ENCODE measurements at regions not wholly inside any gene's neighbourhood (a gene's known extent, or its start where the extent isn't known, plus 50 kb on each side); places are given as distances from the start of the nearest gene placed in this dataset.
"Not testable (repeated sequence)": the region's sequence is repeated elsewhere in the genome, so short reads cannot be mapped to it uniquely, and the experiment has no call there.

- DNase-seq, result no peak
- ChIA-PET CTCF (no interaction called here), POLR2A (no interaction called here)
- Histone ChIP-seq H3K27ac (ENCODE audit: low read depth, low read length) (no peak overlapping the region), H3K4me1 (ENCODE audit: insufficient read depth, low read length) (no peaks in the 10 kb centered on the region), H3K27me3 (ENCODE audit: insufficient read depth, low read length, poor library complexity, severe bottlenecking) (no peaks in the 10 kb centered on the region), H3K36me3 (ENCODE audit: insufficient read depth, low read length) (no peaks in the 10 kb centered on the region), H3K9me3 (ENCODE audit: low read length) (no peaks in the 10 kb centered on the region), H3K4me3 (ENCODE audit: low read length) (no peak overlapping the region)
- H3K36me3 Mint-ChIP-seq, result no peaks in the 10 kb centered on the region
- no peak overlapping the region for H3K4me3 Mint-ChIP-seq
- H3K4me1 Mint-ChIP-seq, result peaks cover 0 to 9% (median 2%) of the 10 kb centered on the region in 3 donors
- no peaks in the 10 kb centered on the region for H3K9me3 Mint-ChIP-seq
- H3K27me3 Mint-ChIP-seq, result peaks cover 9 to 33% of the 10 kb centered on the region in 2 donors
- no peak overlapping the region for H3K27ac Mint-ChIP-seq
Observed at GRCh38 chr20:48364688-48365421, 462.9 kb downstream of the PREX1 start.

GRCh38 chr20:48364055-48364454 lies 463.7 kb downstream of the PREX1 start:
- Histone ChIP-seq H3K4me3 (ENCODE audit: low read length) (no peak overlapping the region), H3K4me1 (ENCODE audit: insufficient read depth, low read length) (no peaks in the 10 kb centered on the region), H3K9me3 (ENCODE audit: low read length) (no peaks in the 10 kb centered on the region), H3K27ac (ENCODE audit: low read depth, low read length) (no peak overlapping the region), H3K36me3 (ENCODE audit: insufficient read depth, low read length) (no peaks in the 10 kb centered on the region), H3K27me3 (ENCODE audit: insufficient read depth, low read length, poor library complexity, severe bottlenecking) (no peaks in the 10 kb centered on the region)
- no peak overlapping the region for H3K4me3 Mint-ChIP-seq
- H3K27me3 Mint-ChIP-seq, result peaks cover 9 to 34% of the 10 kb centered on the region in 2 donors
- no peak for DNase-seq
- H3K4me1 Mint-ChIP-seq, result peaks cover 0 to 9% (median 2%) of the 10 kb centered on the region in 3 donors
- no peaks in the 10 kb centered on the region for H3K9me3 Mint-ChIP-seq
- no peaks in the 10 kb centered on the region for H3K36me3 Mint-ChIP-seq
- POLR2A ChIA-PET, result no interaction called here
- no peak overlapping the region for H3K27ac Mint-ChIP-seq
- CTCF ChIA-PET, result no interaction called here

GRCh38 chr20:48360342-48360975 lies 467.3 kb downstream of the PREX1 start:
- no peak overlapping the region for H3K27ac Mint-ChIP-seq
- Histone ChIP-seq H3K27me3 (ENCODE audit: insufficient read depth, low read length, poor library complexity, severe bottlenecking) (no peaks in the 10 kb centered on the region), H3K4me3 (ENCODE audit: low read length) (no peak overlapping the region), H3K36me3 (ENCODE audit: insufficient read depth, low read length) (no peaks in the 10 kb centered on the region), H3K9me3 (ENCODE audit: low read length) (no peaks in the 10 kb centered on the region), H3K4me1 (ENCODE audit: insufficient read depth, low read length) (no peaks in the 10 kb centered on the region), H3K27ac (ENCODE audit: low read depth, low read length) (no peak overlapping the region)
- peaks cover 7 to 41% of the 10 kb centered on the region in 2 donors for H3K27me3 Mint-ChIP-seq
- H3K36me3 Mint-ChIP-seq, result no peaks in the 10 kb centered on the region
- ChIA-PET CTCF (no interaction called here), POLR2A (no interaction called here)
- H3K4me3 Mint-ChIP-seq, result no peak overlapping the region
- H3K9me3 Mint-ChIP-seq, result no peaks in the 10 kb centered on the region
- H3K4me1 Mint-ChIP-seq, result no peaks in the 10 kb centered on the region
- DNase-seq, result no peak

DNA sequence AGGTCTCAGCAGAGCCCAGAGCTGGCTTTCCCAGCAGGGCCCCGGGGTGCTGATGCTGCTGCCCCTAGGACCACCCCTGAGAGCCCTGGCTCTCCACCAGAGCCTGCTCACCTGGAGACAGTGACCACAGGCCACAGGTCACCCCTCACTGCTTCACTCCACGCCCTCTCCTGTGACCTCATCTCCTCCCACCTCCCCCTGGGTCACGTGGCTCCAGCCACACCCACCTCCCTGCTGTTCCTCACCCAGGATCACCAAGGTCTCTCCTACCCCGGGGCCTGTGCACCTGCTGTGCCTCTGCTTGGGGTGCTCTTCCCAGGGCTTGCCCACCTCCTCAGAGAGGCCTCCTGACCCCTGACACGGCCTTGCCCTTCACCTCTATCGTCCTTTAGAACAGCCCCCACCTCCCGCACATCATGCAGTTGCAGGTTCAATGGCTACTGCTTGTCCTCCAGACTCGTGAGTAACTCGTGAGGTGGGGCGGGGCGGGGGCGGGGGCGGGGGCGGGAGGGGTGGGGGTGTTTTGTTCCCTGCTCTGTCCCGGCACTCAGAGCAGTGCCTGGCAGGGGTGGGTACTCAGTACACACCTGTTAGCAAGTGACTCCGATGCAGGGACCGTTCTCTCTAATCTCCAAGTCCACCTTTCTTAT lies 468.0 kb downstream of the PREX1 start:
- Mint-ChIP-seq H3K9me3 (no peaks in the 10 kb centered on the region), H3K27ac (no peak overlapping the region), H3K4me1 (no peaks in the 10 kb centered on the region), H3K36me3 (no peaks in the 10 kb centered on the region), H3K27me3 (peaks cover 5 to 37% of the 10 kb centered on the region in 2 donors), H3K4me3 (no peak overlapping the region)
- Histone ChIP-seq H3K27me3 (ENCODE audit: insufficient read depth, low read length, poor library complexity, severe bottlenecking) (no peaks in the 10 kb centered on the region), H3K36me3 (ENCODE audit: insufficient read depth, low read length) (no peaks in the 10 kb centered on the region), H3K27ac (ENCODE audit: low read depth, low read length) (no peak overlapping the region), H3K9me3 (ENCODE audit: low read length) (no peaks in the 10 kb centered on the region), H3K4me3 (ENCODE audit: low read length) (no peak overlapping the region), H3K4me1 (ENCODE audit: insufficient read depth, low read length) (no peaks in the 10 kb centered on the region)
- CTCF ChIA-PET, result no interaction called here
- POLR2A ChIA-PET, result no interaction called here
- no peak for DNase-seq

DNA sequence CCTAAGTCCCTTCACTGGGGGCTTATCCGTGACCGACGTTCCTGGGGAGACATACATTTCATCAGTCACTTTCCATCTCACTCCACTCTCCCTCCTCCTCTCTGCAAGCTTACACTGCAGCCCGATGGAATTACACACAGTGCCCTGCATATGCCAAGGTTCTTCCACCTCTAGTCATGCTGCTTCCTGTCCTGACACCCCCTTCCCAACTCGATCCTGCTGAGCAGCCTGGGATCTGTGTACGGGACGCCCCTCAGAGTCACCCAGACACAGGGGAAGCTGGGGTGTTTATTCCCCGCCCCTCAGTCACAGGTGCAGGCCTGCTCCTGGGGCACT lies 468.8 kb downstream of the PREX1 start:
- H3K4me1 Mint-ChIP-seq; H3K27ac ChIP-seq (ENCODE audit: low read depth, low read length): not testable (repeated sequence)

DNA sequence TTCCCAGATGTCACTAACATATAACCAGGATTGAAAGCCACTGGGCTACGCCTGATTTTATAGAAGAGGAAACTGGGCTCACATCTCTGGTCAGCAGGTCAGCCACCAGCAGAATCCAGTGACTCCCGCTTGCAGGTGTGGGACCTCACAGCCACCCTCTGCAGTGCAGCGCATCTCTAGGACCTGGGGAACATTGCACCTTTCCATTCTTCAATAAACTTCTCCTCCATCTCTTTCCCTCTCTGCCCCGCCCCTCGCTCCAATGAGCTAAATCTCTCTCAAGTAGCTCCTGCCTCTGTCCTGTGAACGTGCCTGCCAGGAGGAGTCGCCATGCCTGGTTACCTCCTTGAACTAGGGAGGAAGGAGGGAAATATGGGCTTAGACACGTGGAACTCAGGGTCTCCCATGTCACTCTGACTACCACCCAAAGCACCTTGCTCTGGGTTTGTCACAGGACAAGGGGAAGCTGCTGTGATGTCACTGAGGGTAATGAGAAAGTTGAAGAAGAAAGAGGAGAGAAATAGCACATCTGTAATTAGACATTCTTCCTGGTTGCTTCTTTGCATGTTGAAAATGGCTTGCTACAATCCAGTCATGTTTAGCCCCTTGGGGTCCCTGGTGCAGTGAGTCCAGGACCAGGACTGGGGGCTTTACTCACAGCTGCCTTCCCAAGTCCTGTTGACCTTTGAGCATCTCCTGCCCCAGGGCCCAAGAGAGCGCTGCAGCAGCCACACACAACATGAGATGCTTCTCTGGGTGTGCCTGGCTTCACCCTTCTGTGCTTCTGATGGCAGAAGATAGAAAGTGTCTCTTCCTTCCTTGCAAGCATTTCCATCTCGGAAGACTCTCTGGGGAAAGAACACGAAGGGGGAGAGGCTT lies 469.4 kb downstream of the PREX1 start:
- no peak for DNase-seq
- Histone ChIP-seq H3K4me1 (ENCODE audit: insufficient read depth, low read length) (no peaks in the 10 kb centered on the region), H3K9me3 (ENCODE audit: low read length) (no peaks in the 10 kb centered on the region), H3K27ac (ENCODE audit: low read depth, low read length) (no peak overlapping the region), H3K4me3 (ENCODE audit: low read length) (no peak overlapping the region), H3K27me3 (ENCODE audit: insufficient read depth, low read length, poor library complexity, severe bottlenecking) (no peaks in the 10 kb centered on the region), H3K36me3 (ENCODE audit: insufficient read depth, low read length) (no peaks in the 10 kb centered on the region)
- Mint-ChIP-seq H3K27me3 (peaks cover 8 to 26% of the 10 kb centered on the region in 2 donors), H3K36me3 (no peaks in the 10 kb centered on the region), H3K27ac (peak overlapping the region in 1 of 8 donors; percentile 47), H3K4me3 (no peak overlapping the region), H3K4me1 (no peaks in the 10 kb centered on the region), H3K9me3 (peaks cover 0 to 5% (median 3%) of the 10 kb centered on the region in 5 donors)
- ChIA-PET POLR2A (no interaction called here), CTCF (no interaction called here)

More for the DNA sequence above, 468.8 kb downstream of the PREX1 start:
- H3K4me3 Mint-ChIP-seq; CTCF ChIA-PET; DNase-seq; H3K36me3 Mint-ChIP-seq; H3K27me3 ChIP-seq (ENCODE audit: insufficient read depth, low read length, poor library complexity, severe bottlenecking); H3K9me3 Mint-ChIP-seq; H3K4me1 ChIP-seq (ENCODE audit: insufficient read depth, low read length); POLR2A ChIA-PET; H3K36me3 ChIP-seq (ENCODE audit: insufficient read depth, low read length); H3K9me3 ChIP-seq (ENCODE audit: low read length); H3K4me3 ChIP-seq (ENCODE audit: low read length): not testable (repeated sequence)
- H3K27ac Mint-ChIP-seq, result peak overlapping the region in 1 of 8 donors; percentile 47
- H3K27me3 Mint-ChIP-seq, result peaks cover 5 to 29% of the 10 kb centered on the region in 2 donors

- no peaks in the 10 kb centered on the region for H3K4me1 ChIP-seq (ENCODE audit: insufficient read depth, low read length)
- H3K9me3 ChIP-seq (ENCODE audit: low read length), result no peaks in the 10 kb centered on the region
- Mint-ChIP-seq H3K4me3 (no peak overlapping the region), H3K9me3 (peaks cover 0 to 5% (median 4%) of the 10 kb centered on the region in 5 donors), H3K4me1 (no peaks in the 10 kb centered on the region), H3K36me3 (peaks cover 0 to under 1% (median 0%) of the 10 kb centered on the region in 3 donors), H3K27me3 (peaks cover 11 to 27% of the 10 kb centered on the region in 2 donors), H3K27ac (no peak overlapping the region)
- H3K36me3 ChIP-seq (ENCODE audit: insufficient read depth, low read length), result no peaks in the 10 kb centered on the region
- POLR2A ChIA-PET, result no interaction called here
- DNase-seq, result no peak
- H3K27ac ChIP-seq (ENCODE audit: low read depth, low read length), result no peak overlapping the region
- CTCF ChIA-PET, result no interaction called here
- no peak overlapping the region for H3K4me3 ChIP-seq (ENCODE audit: low read length)
- H3K27me3 ChIP-seq (ENCODE audit: insufficient read depth, low read length, poor library complexity, severe bottlenecking), result no peaks in the 10 kb centered on the region
Observed at GRCh38 chr20:48357714-48358113, 470.1 kb downstream of the PREX1 start.

- CTCF ChIA-PET, result no interaction called here
- Histone ChIP-seq H3K4me1 (ENCODE audit: insufficient read depth, low read length) (no peaks in the 10 kb centered on the region), H3K27me3 (ENCODE audit: insufficient read depth, low read length, poor library complexity, severe bottlenecking) (no peaks in the 10 kb centered on the region), H3K9me3 (ENCODE audit: low read length) (no peaks in the 10 kb centered on the region), H3K27ac (ENCODE audit: low read depth, low read length) (no peak overlapping the region), H3K4me3 (ENCODE audit: low read length) (no peak overlapping the region), H3K36me3 (ENCODE audit: insufficient read depth, low read length) (no peaks in the 10 kb centered on the region)
- Mint-ChIP-seq H3K27me3 (peaks cover 14 to 23% of the 10 kb centered on the region in 2 donors), H3K27ac (no peak overlapping the region), H3K4me1 (no peaks in the 10 kb centered on the region), H3K36me3 (peaks cover 0 to 5% (median 0%) of the 10 kb centered on the region in 3 donors), H3K4me3 (no peak overlapping the region), H3K9me3 (peaks cover 0 to 7% (median 5%) of the 10 kb centered on the region in 5 donors)
- DNase-seq, result no peak
- POLR2A ChIA-PET, result no interaction called here
Observed at GRCh38 chr20:48354903-48355302, 472.9 kb downstream of the PREX1 start.
